GM21515 (cell line): ENCODE measurements at regions not wholly inside any gene's neighbourhood (a gene's known extent, or its start where the extent isn't known, plus 50 kb on each side); places are given as distances from the start of the nearest gene placed in this dataset.
"Not testable (repeated sequence)": the region's sequence is repeated elsewhere in the genome, so short reads cannot be mapped to it uniquely, and the experiment has no call there.

Experiments used
- ATAC-seq: cut with Tn5 transposase; IDR thresholded peaks from one replicate; pipeline ENCODE4 v1.9.1; 2021; ENCODE audit not compliant: unreplicated experiment

- no peak for ATAC-seq
Observed at GRCh38 chr9:19656704-19657103, 132.1 kb downstream of the SLC24A2 start.

DNA sequence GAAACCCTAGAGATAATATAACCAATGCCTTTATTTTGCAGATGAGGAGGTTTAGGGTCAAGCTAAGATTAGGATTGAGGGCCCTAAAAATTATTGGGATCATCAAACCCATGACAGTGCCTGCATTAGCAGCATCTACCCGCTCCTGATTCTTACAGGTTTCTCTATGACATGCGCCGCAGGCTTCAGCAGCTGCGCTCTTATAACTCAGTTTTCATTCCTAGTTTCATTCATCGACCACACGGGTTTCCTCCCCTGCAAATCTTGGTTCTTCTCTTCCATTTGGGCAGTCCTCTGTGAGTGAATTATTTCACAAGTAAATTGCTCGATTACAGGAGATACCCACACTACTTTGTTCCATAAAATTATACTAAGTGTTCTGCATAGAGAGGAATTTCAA, 137.2 kb downstream of the SLC24A2 start:
- no peak for ATAC-seq

- no peak for ATAC-seq
Observed at GRCh38 chr9:19650312-19650711, 138.5 kb downstream of the SLC24A2 start.

- ATAC-seq, result no peak
Observed at GRCh38 chr9:19649336-19650041, 139.3 kb downstream of the SLC24A2 start.

DNA sequence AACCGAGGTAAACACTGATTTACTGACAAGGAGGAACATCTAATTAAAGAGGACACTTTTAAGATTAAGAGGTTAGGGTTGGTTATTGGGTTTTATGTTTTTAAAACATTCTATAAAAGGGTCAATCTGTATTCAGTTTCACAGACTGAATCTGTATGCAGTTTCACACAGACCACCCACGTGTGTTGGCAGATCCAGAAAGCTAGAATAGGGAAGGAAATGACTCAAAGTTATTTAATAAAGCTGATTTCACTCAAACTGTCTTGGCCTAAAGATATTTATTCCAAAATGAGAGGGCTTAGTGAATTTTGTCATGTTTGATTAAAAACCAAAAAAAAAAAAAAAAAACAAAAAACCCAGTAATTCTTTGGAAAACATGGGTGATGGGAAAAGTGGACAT, 140.2 kb downstream of the SLC24A2 start:
- ATAC-seq, result no peak

DNA sequence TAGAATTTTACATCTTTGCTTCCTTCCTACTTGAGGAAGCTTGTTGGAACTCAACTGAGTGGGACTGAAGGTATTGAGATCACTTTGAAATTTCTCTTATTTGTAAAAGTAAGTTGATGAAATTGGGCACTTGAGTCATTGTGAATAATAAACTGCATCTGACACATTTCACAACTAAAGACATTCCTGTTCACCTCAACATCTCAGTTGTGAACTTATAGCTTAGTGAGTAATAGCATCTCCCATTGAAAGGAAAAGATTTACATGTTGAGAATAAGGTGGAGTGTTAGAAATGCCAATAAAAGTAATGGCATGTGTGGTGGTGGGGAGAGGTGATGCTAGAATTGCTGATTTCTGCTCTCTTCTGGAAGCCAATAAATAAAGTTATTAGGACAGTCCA, 145.0 kb downstream of the SLC24A2 start:
- ATAC-seq, result no peak

GRCh38 chr9:19642256-19642655, 146.6 kb downstream of the SLC24A2 start:
- ATAC-seq, result no peak

- ATAC-seq, result no peak
Observed at GRCh38 chr9:19641046-19641445, 147.8 kb downstream of the SLC24A2 start.

DNA sequence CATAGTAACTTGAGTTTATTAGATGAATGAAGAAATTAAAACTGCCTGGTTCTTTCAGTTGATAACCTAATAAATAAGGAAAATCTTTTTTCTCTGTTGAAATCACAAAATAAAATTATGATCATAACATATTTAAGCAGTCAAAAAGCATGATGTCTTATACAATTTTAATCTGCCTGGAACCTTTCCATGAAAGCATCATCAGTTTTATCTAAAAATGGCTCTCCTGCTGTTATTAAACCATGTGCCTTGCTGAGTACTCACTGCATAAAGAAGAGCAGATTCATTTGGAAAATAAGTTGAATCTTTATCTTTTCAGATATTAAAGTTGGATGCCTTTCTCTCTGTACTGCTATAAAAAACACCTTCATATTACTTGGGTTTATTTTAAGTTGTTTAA, 148.8 kb downstream of the SLC24A2 start:
- no peak for ATAC-seq

DNA sequence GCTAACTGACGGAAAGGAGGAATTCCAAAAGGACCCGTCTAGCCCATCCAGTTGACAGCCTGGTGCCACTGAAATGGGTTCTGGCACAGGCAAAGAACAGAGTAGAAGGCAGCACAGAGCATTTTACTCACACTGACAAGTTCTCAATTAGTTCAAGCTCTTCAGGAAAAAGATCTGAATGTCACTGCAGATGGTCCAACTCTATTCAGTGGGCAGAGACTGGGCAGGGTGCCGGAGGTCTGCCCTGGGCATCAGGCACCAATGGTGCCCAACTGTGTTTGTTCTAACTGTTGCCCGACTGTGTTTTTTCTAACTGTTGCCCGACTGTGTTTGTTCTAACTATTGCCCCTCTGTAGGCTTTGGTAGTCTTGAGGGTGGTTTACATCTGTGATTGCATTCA, 151.8 kb downstream of the SLC24A2 start:
- ATAC-seq, result no peak

- ATAC-seq, result no peak
Observed at GRCh38 chr9:19634881-19635280, 154.0 kb downstream of the SLC24A2 start.

DNA sequence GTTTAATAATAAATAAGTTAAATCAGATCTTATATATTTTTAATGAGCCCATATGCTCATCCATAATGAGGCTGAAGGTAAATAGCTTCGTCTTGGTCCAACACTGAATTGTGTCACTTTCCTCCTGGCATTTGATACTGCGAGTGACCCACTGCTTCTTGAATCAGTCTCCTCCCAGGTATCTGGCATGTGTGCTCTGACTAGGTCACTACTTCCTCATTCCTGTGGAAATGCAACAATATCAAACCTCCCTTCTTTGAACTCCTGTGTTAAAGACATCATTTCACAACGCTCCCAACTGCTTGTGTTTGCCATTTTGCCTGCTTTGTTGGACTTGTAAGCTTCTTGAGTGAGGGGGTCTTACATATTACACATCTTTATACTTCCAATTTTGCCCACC, 157.7 kb downstream of the SLC24A2 start:
- ATAC-seq, result no peak

DNA sequence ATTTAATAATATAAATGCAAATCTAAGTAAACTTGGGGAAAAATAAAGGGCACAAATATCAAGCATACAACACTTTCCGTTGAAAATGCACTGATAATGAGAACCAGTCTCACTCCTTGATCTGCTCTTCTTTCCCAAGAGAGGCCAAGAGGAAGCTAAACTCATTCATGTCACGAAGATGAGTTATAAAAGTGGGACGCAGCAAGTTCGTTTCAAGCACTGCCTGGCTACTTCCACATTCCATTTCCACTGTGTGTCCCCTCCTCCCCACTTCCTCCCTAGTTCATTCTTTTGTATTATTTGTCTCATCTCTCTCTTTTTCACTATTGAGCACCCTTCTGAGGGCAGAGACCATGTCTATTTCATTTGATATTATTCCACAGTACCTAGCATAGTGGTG, 158.1 kb downstream of the SLC24A2 start:
- ATAC-seq, result no peak

GRCh38 chr9:19629488-19629887, 159.3 kb downstream of the SLC24A2 start:
- no peak for ATAC-seq

DNA sequence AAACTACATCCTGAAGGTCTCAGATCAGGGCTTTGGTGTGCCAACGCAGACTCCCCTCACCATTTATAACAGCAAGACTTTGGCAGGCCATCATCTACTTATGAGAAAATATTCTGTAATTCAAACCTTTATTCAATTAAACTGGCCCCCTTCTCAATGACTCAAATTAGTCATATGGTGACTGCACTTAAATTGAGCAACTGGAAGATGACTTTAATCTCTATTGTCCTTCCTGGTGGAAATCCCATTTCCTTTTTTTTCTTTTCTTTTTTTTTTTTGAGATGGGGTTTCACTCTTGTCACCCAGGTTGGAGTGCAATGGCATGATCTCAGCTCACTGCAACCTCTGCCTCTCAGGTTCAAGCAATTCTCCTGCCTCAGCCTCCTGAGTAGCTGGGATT, 163.4 kb downstream of the SLC24A2 start:
- ATAC-seq, result not testable (repeated sequence)

DNA sequence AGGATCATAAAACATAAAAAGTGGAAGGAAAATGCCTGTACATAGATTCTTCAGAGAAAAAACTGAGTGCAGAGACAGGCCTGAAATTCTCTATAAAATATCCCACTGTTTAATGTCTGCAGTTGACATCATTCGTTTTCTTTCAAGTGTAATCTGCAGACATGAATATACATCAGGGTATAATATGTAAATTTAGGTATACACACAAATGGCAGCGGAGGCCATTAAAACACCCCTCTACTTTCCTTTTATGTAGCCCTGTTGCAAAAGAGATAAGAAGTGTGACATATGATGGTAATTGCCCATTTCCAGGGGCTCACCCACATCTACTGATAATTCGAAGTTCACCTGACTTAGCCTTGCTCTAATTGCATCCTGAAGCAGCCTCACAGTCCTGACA, 164.3 kb downstream of the SLC24A2 start:
- no peak for ATAC-seq

GRCh38 chr9:19623941-19624340, 164.9 kb downstream of the SLC24A2 start:
- ATAC-seq, result no peak

- no peak for ATAC-seq
Observed at GRCh38 chr9:19620326-19620725, 168.5 kb downstream of the SLC24A2 start.

- ATAC-seq, result no peak
Observed at GRCh38 chr9:19619221-19619620, 169.6 kb downstream of the SLC24A2 start.

DNA sequence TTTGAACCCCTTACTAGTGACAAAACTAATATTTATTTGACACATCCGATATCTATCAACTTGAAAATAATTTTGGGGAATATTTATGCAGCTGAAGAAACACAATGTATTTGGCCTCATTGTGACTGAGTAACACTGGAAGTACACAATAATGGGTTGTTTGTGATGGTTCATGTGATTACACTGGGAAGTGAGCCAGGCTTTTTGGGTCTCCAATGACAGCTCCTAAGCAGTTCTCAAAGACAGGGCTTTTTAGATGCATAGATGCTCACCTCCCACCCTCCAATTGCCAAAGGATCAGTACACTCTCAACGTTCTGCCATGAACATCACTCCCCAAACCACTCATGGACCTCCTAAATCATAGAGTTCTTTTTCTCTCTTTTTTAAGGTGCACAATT, 170.0 kb downstream of the SLC24A2 start:
- ATAC-seq, result no peak

DNA sequence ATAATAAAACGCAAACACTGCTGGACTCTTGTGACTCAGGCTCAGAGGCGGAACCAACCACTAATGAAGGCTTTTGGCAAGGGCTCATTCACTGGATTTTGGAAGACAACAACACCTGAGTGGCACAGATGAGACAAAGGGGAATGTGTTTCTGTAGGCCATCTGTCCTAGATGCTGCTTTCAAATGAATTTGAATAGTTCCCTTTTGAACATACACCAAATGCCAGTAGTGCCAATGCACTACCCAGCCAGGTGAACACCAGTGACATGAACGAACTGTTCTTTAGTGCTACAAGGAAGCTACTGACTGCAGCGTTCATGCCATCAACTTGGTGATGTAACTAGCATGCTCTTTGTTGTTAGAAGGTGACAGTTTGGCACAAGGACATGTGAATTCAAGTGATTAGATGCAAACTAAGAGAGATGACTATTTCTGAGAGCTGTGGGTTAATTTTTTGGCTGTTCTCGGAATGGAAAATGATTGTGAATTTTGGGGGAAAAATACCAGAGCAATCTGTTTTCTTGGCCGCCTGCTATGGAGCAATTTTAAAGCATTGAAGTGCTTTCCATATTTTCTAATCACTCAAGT, 173.7 kb downstream of the SLC24A2 start:
- ATAC-seq, result no peak

GRCh38 chr9:19614294-19614693, 174.5 kb downstream of the SLC24A2 start:
- no peak for ATAC-seq

DNA sequence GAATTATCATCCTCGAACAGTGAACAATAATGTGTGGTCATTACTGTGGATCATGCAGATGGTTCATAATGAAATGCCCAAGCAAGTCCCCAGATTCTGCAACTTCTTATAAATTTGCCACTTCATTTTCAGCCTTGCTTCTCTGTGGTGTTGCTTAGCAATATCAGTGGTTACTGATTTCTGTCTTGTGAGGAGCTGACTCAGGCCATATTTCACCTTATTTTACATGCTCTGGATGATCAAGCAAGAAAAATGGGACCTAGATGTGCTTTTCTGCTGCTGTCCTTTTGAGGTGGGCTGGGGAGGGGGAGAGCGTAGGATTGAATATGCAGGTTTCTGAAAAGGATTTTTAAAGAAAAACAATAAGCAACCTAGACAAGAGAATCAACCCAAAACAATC, 188.3 kb downstream of the SLC24A2 start:
- no peak for ATAC-seq
